HepG2 (cell line): ENCODE measurements at regions not wholly inside any gene's neighbourhood (a gene's known extent, or its start where the extent isn't known, plus 50 kb on each side); places are given as distances from the start of the nearest gene placed in this dataset.

ENCODE experiments used
- ATAC-seq: fragments of 200-7000 bp; cut with Tn5 transposase; 3 replicates; pipeline ENCODE4 v1.9.1; 2020; ENCODE audit warnings: mild to moderate bottlenecking, moderate library complexity
- BruUV-seq: library from RNA; stranded (reverse); fragments of 400-500 nt; replicated peaks from 2 replicates; lab custom pipeline; 2021; lab: Mats Ljungman, UMichigan
- CTCF ChIA-PET: fragments of 300-600 bp; formaldehyde crosslinking; extraction: SDS; loops from one replicate; lab custom pipeline; 2021; ENCODE audit warnings: low total read pairs, inconsistent platforms, low intra/inter-chr PET ratio; lab: Yijun Ruan, JAX
- POLR2A ChIA-PET: fragments of 350-600 bp; sonication (Branson Sonifier 250); formaldehyde crosslinking; loops from one replicate; lab custom pipeline; 2020; ENCODE audit warnings: antibody characterized with exemption, inconsistent platforms; lab: Yijun Ruan, JAX
- DNase-seq: peaks from one replicate; pipeline ENCODE4 v3.0.0-alpha.2; 2015; ENCODE audit warnings: low spot score
- FAIRE-seq: peaks from 3 replicates; lab custom pipeline; 2011; peaks lifted over from hg19 to GRCh38; lab: Jason Lieb, UNC
- H2AFZ ChIP-seq: one replicate; pipeline ENCODE4 v1.6.1; 2011; ENCODE audit warnings: low read length, inconsistent platforms
- H3K27ac ChIP-seq: fragments of 300-600 bp; 3 replicates; pipeline ENCODE4 v1.8.0; 2011; ENCODE audit warnings: mixed run types, mild to moderate bottlenecking, mixed read lengths, low read length, inconsistent platforms; ENCODE audit not compliant: insufficient read depth; ENCODE audit errors: extremely low read length
- H3K27me3 ChIP-seq, 2 experiments: fragments of 200-600 bp in 1 of 2; 2 replicates in 1 of 2; 3 replicates in 1 of 2; pipeline versions ENCODE4 v1.6.0 to v1.8.0; 2011; ENCODE audit warnings: low read length in 2 of 2, mild to moderate bottlenecking in 2 of 2, moderate library complexity in 2 of 2, inconsistent platforms in 1 of 2; ENCODE audit not compliant: insufficient read depth in 2 of 2, control insufficient read depth in 1 of 2
- H3K36me3 ChIP-seq, 2 experiments: fragments of 200-600 bp in 1 of 2; replicated peaks in 1 of 2; 2 replicates in 1 of 2; 3 replicates in 1 of 2; pipeline versions ENCODE4 v1.5.1 to v1.8.0; 2011; ENCODE audit warnings: low read length in 2 of 2, inconsistent platforms in 1 of 2; ENCODE audit not compliant: insufficient read depth in 2 of 2, control insufficient read depth in 1 of 2
- H3K4me1 ChIP-seq: 2 replicates; pipeline ENCODE4 v1.5.1; 2012; ENCODE audit warnings: low read length, inconsistent platforms; ENCODE audit not compliant: insufficient read depth
- H3K4me2 ChIP-seq: 2 replicates; pipeline ENCODE4 v1.6.0; 2011; ENCODE audit warnings: low read depth, low read length, inconsistent platforms
- H3K4me3 ChIP-seq, 3 experiments: fragments of 200-600 bp in 1 of 3; sonication (generic), shearing (Covaris generic) in 1 of 3; replicated peaks in 1 of 3; 2 replicates each; pipeline ENCODE4 v1.5.1; 2011 to 2016; ENCODE audit warnings: low read length in 3 of 3, inconsistent platforms in 2 of 3, low read depth in 2 of 3, mild to moderate bottlenecking in 2 of 3, control low read depth in 1 of 3, mixed read lengths in 1 of 3; ENCODE audit not compliant: insufficient read depth in 1 of 3
- H3K79me2 ChIP-seq: one replicate; pipeline ENCODE4 v1.6.1; 2011; ENCODE audit warnings: low read length, inconsistent platforms; ENCODE audit not compliant: insufficient read depth
- H3K9ac ChIP-seq: 2 replicates; pipeline ENCODE4 v1.6.0; 2011; ENCODE audit warnings: mild to moderate bottlenecking, low read depth, low read length, inconsistent platforms; ENCODE audit not compliant: insufficient read depth
- H3K9me3 ChIP-seq: 2 replicates; pipeline ENCODE4 v1.5.1; 2012; ENCODE audit warnings: mild to moderate bottlenecking, low read length
- H4K20me1 ChIP-seq: 2 replicates; pipeline ENCODE4 v1.6.0; 2011; ENCODE audit warnings: inconsistent platforms, mild to moderate bottlenecking, low read length, moderate library complexity; ENCODE audit not compliant: insufficient read depth
- CCAR2 ChIP-seq: fragments of 200-400 bp; formaldehyde crosslinking; optimal IDR thresholded peaks from 2 replicates; pipeline ENCODE3; 2018; ENCODE audit warnings: low read depth, mild to moderate bottlenecking, low read length, moderate library complexity
- FOXA3 ChIP-seq: IDR thresholded peaks from 2 replicates; pipeline ENCODE4 v1.6.1; 2016; ENCODE audit warnings: missing genetic modification reagents, missing compliant biosample characterization
- HOXA7 ChIP-seq: sonication (generic); formaldehyde crosslinking; IDR thresholded peaks from 2 replicates; pipeline ENCODE4 v1.8.1; 2022; ENCODE audit warnings: mild to moderate bottlenecking, missing genetic modification reagents, moderate library complexity
- MAFG ChIP-seq: sonication (generic); formaldehyde crosslinking; IDR thresholded peaks from 2 replicates; pipeline ENCODE4 v1.5.1; 2020; ENCODE audit warnings: mild to moderate bottlenecking, missing genetic modification reagents
- MATR3 ChIP-seq: sonication (generic); formaldehyde crosslinking; IDR thresholded peaks from 2 replicates; pipeline ENCODE4 v1.4.0; 2020; ENCODE audit warnings: missing genetic modification reagents
- PHF21A ChIP-seq: sonication (generic); formaldehyde crosslinking; IDR thresholded peaks from 2 replicates; pipeline ENCODE4 v1.5.0; 2020; ENCODE audit warnings: mild to moderate bottlenecking, missing genetic modification reagents
- PTBP1 ChIP-seq: fragments of 200-400 bp; formaldehyde crosslinking; IDR thresholded peaks from 2 replicates; pipeline ENCODE4 v1.6.1; 2018; ENCODE audit warnings: low read length, low read depth; ENCODE audit not compliant: poor library complexity, severe bottlenecking
- RAD51 ChIP-seq: fragments of 450-650 bp; IDR thresholded peaks from 2 replicates; pipeline ENCODE4 v1.6.1; 2016; ENCODE audit warnings: borderline replicate concordance
- STAG1 ChIP-seq: sonication (generic); formaldehyde crosslinking; IDR thresholded peaks from 2 replicates; pipeline ENCODE4 v1.4.0; 2020; ENCODE audit warnings: missing genetic modification reagents
- TFE3 ChIP-seq: IDR thresholded peaks from 2 replicates; pipeline ENCODE4 v1.6.1; 2016
- ZNF101 ChIP-seq: sonication (generic); formaldehyde crosslinking; IDR thresholded peaks from 2 replicates; pipeline ENCODE4 v1.4.0; 2020; ENCODE audit warnings: mild to moderate bottlenecking, low read depth, missing genetic modification reagents, borderline replicate concordance
- ZNF34 ChIP-seq: sonication (generic); formaldehyde crosslinking; IDR thresholded peaks from 2 replicates; pipeline ENCODE4 v1.4.0; 2020; ENCODE audit warnings: mild to moderate bottlenecking, missing genetic modification reagents, borderline replicate concordance
- ZNF703 ChIP-seq: sonication (generic); formaldehyde crosslinking; IDR thresholded peaks from 2 replicates; pipeline ENCODE4 v1.5.1; 2020; ENCODE audit warnings: missing genetic modification reagents, mild to moderate bottlenecking, moderate library complexity, borderline replicate concordance
- ZNF710 ChIP-seq: sonication (generic); formaldehyde crosslinking; IDR thresholded peaks from 2 replicates; pipeline ENCODE4 v1.5.0; 2020; ENCODE audit warnings: mild to moderate bottlenecking, missing genetic modification reagents, borderline replicate concordance
- in situ Hi-C: cut with HindIII; loops from 2 replicates; pipeline ENCODE4 v1.10.0; 2017; ENCODE audit warnings: low pct_unique_long_range_greater_than_20kb; ENCODE audit not compliant: extremely low pct_ligation_motif_present
- intact Hi-C: fragments of 100-400 bp; cut with micrococcal nuclease; formaldehyde crosslinking; loops from one replicate; pipeline ENCODE4 v1.10.0; 2022; ENCODE audit not compliant: unreplicated experiment
- small RNA-seq, 3 experiments: library from RNA; depleted of rRNA; stranded (forward); fragments of <200 nt; gene quantifications; one replicate each; pipeline ENCODE3, GENCODE V24; 2012; ENCODE audit warnings: low read depth in 2 of 3, low replicate concordance in 1 of 3; ENCODE audit not compliant: insufficient read length in 3 of 3, insufficient read depth in 2 of 3

- no TSS peak for BruUV-seq
- Histone ChIP-seq H3K9ac (no peak overlapping the region), H4K20me1 (no peaks in the 10 kb centered on the region), H3K79me2 (no peaks in the 10 kb centered on the region), H3K9me3 (no peaks in the 10 kb centered on the region), H3K4me3 (no peak overlapping the region), H3K4me2 (no peak overlapping the region), H3K36me3 (no peaks in the 10 kb centered on the region), H3K4me1 (no peaks in the 10 kb centered on the region), H2AFZ (no peak overlapping the region), H3K27ac (no peak overlapping the region), H3K27me3 (no peaks in the 10 kb centered on the region)
- in situ Hi-C loops (no loop called here), intact Hi-C loops (no loop called here)
- CTCF ChIA-PET, result no interaction called here
- no peak for TF ChIP-seq CCAR2
- TF ChIP-seq STAG1 (CRISPR knock-in tag), result no peak
- no peak for TF ChIP-seq ZNF710 (CRISPR knock-in tag)
- TF ChIP-seq MAFG (CRISPR knock-in tag), result no peak
- TF ChIP-seq ZNF101, result no peak
- no peak for TF ChIP-seq HOXA7 (CRISPR knock-in tag)
- TF ChIP-seq TFE3 (CRISPR knock-in tag), result no peak
- no peak for TF ChIP-seq PTBP1
- no peak for TF ChIP-seq ZNF34 (CRISPR knock-in tag)
- no peak for TF ChIP-seq PHF21A
- no peak for TF ChIP-seq FOXA3 (CRISPR knock-in tag)
- no peak for TF ChIP-seq RAD51
- TF ChIP-seq ZNF703 (CRISPR knock-in tag), result no peak
- no peak for TF ChIP-seq MATR3
- DNase-seq (no peak), FAIRE-seq (no peak), ATAC-seq (no peak)
- POLR2A ChIA-PET, result no interaction called here
These were observed 52.2 kb upstream of the COL6A5 start for GRCh38 chr3:130293247-130293646.

Small RNA genes lying in the stretch of these regions (small RNA-seq; reads per million reads assigned to genes)
- gene ENPP7P3 (0 reads per million in 3 experiments), gene SNRPCP8 (0 reads per million in 3 experiments)
